PFSK-1 (cell line): ENCODE measurements at regions not wholly inside any gene's neighbourhood (a gene's known extent, or its start where the extent isn't known, plus 50 kb on each side); places are given as distances from the start of the nearest gene placed in this dataset.

Source experiments
- FOXP2 ChIP-seq: optimal IDR thresholded peaks from 2 replicates; pipeline ENCODE3; 2011; ENCODE audit warnings: borderline replicate concordance, control low read depth, inconsistent platforms; ENCODE audit not compliant: insufficient read depth; ENCODE audit errors: extremely low read length, extremely low read depth
- POLR2AphosphoS5 ChIP-seq: IDR thresholded peaks from 2 replicates; pipeline ENCODE4 v1.6.1; 2012; ENCODE audit warnings: low read depth, mild to moderate bottlenecking, control low read depth, low read length, moderate library complexity
- SIN3A ChIP-seq: IDR thresholded peaks from 2 replicates; pipeline ENCODE4 v1.6.1; 2012; ENCODE audit warnings: mild to moderate bottlenecking, low read length, moderate library complexity, borderline replicate concordance; ENCODE audit not compliant: insufficient read depth
- TAF1 ChIP-seq: IDR thresholded peaks from 2 replicates; pipeline ENCODE4 v1.6.1; 2012; ENCODE audit warnings: low read length, control low read depth, borderline replicate concordance; ENCODE audit not compliant: insufficient read depth
- TF ChIP-seq, protein P1 (sequence below), 2 experiments: IDR thresholded peaks; 2 replicates each; pipeline versions ENCODE4 v1.6.1 to v1.8.0; 2011 to 2012; ENCODE audit warnings: low read depth in 2 of 2, low read length in 2 of 2, control low read depth in 1 of 2, inconsistent platforms in 1 of 2, mild to moderate bottlenecking in 1 of 2, moderate library complexity in 1 of 2; ENCODE audit not compliant: insufficient read depth in 1 of 2

DNA sequence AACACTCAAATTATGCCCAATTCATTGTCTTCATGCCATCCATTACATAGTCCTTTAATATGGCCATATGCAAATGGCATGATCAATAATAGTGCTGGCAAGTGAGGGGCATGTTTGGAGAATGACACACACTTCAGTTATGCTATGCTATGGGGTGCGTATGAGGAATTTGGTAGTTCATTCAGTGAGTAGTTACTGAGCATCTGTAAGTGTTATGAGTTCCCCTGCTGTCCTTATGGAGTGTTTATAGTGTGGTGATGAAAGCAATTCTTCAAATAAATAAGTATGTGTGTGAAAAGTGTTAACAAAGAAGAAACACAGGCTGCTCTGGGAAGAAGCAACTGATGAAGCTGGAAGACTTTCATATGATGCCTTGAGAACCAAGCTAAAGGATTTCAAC, 383.7 kb upstream of the SLC14A2 start:
- TF ChIP-seq POLR2AphosphoS5 (no peak), FOXP2 (no peak), SIN3A (no peak), TAF1 (no peak)
- TF ChIP-seq, protein P1, sequence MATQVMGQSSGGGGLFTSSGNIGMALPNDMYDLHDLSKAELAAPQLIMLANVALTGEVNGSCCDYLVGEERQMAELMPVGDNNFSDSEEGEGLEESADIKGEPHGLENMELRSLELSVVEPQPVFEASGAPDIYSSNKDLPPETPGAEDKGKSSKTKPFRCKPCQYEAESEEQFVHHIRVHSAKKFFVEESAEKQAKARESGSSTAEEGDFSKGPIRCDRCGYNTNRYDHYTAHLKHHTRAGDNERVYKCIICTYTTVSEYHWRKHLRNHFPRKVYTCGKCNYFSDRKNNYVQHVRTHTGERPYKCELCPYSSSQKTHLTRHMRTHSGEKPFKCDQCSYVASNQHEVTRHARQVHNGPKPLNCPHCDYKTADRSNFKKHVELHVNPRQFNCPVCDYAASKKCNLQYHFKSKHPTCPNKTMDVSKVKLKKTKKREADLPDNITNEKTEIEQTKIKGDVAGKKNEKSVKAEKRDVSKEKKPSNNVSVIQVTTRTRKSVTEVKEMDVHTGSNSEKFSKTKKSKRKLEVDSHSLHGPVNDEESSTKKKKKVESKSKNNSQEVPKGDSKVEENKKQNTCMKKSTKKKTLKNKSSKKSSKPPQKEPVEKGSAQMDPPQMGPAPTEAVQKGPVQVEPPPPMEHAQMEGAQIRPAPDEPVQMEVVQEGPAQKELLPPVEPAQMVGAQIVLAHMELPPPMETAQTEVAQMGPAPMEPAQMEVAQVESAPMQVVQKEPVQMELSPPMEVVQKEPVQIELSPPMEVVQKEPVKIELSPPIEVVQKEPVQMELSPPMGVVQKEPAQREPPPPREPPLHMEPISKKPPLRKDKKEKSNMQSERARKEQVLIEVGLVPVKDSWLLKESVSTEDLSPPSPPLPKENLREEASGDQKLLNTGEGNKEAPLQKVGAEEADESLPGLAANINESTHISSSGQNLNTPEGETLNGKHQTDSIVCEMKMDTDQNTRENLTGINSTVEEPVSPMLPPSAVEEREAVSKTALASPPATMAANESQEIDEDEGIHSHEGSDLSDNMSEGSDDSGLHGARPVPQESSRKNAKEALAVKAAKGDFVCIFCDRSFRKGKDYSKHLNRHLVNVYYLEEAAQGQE (IDR thresholded peaks at IDR 0.05; ENCODE audit: insufficient read depth in 1 of 2, low read depth in 2 of 2, low read length in 2 of 2) = no peak

DNA sequence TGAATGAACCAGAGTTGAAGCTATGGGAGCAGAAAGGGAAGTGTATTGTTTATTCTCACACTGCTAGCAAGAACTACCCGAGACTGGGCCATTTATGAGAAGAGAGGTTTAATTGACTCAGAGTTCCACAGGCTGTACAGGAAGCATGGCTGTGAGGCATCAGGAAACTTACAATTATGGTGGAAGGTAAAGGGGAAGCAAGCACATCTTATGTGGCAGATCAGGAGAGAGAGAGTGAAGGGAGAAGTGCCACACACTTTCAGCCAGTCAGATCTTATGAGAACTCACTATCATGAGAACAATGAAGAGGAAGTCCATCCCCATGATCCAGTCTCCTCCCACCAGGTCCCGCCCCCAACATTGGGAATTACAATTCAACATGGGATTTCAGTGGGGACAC, 383.2 kb upstream of the SLC14A2 start:
- TF ChIP-seq, protein P1 (IDR thresholded peaks at IDR 0.05; ENCODE audit: insufficient read depth in 1 of 2, low read depth in 2 of 2, low read length in 2 of 2) = no peak
- TF ChIP-seq SIN3A = no peak
- no peak for TF ChIP-seq POLR2AphosphoS5
- TF ChIP-seq TAF1 = no peak
- TF ChIP-seq FOXP2 = no peak

DNA sequence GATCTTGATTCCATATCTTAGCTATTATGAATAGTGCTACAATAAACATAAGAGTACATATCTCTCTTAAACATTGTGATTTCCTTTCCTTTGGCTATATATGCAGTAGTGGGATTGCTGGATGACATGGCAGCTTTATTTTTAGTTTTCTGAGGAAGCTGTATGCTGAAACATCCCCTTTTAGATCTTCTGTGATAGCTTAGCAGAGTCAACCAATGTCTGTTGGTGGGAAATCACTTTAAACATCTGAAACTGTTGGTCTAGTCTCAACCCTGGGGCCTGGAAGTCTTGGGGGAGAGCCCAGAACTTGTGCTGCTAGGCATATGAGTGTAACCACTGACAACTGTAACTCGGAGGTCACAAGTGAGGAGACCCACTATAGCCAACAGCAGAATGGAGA, 378.6 kb upstream of the SLC14A2 start:
- TF ChIP-seq, protein P1 (IDR thresholded peaks at IDR 0.05; ENCODE audit: insufficient read depth in 1 of 2, low read depth in 2 of 2, low read length in 2 of 2) = no peak
- TF ChIP-seq TAF1 (no peak), SIN3A (no peak), FOXP2 (no peak), POLR2AphosphoS5 (no peak)

DNA sequence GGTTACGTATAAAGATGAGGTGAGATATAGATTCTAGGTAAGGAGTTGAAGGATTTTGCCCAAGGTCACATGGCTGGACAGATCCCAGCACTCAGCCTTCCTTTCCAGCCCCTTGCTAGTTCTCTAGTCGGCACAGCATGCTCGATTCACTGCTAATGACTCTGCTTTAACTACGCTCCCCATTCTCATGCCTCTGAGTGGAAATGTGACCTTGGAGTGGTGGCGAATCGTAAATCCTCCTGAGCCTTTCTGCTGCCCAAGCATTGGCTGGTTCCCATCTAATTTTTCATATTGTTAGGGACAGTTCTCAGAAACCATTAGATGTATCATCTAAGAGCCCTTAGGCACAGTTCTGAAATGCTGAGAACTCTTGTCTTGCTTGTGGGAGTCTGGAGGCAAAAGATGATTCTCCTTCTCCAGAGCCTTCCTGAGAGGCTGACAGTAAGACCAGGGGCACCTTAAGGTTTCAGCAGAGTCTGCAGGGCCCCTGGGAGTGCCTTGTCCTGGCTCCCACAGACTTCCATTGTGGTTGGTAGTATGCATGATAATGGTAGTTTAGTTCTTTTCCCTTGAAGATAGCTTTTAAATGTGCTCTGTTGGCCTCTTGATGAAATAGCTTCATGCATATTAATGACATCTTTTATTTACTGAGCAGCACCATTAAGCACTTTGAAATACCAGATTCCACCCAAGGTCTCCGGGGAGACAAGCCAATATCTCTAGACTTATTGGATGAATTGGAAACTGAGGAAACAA, 377.8 kb upstream of the SLC14A2 start:
- TF ChIP-seq FOXP2 (no peak), TAF1 (no peak), SIN3A (no peak), POLR2AphosphoS5 (no peak)
- TF ChIP-seq, protein P1 (IDR thresholded peaks at IDR 0.05; ENCODE audit: insufficient read depth in 1 of 2, low read depth in 2 of 2, low read length in 2 of 2) = no peak

DNA sequence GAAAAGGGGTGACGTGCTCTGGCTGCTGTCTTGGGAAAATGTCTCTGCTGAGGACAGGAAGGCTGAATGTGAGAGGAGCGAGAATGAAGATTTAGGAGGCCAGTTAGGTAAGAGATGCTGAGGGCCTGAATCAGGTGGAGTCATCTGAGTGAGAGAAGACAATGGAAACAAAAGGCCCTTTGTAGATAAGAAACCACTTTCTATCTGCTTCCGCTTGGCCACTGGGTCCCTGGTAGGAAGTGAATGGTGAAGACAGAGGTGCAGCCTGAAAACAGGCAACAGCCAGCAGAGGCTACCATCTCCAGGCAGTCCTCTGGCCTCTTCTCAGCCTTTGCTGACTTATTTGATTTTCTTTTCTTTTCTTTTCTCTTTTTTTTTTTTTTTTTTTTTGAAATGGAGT, 374.0 kb upstream of the SLC14A2 start:
- TF ChIP-seq SIN3A = no peak
- no peak for TF ChIP-seq TAF1
